OCI-LY7 (cell line): ENCODE measurements at regions not wholly inside any gene's neighbourhood (a gene's known extent, or its start where the extent isn't known, plus 50 kb on each side); places are given as distances from the start of the nearest gene placed in this dataset.

ENCODE experiments used
- BruUV-seq: library from RNA; stranded (reverse); fragments of 400-500 nt; replicated peaks from 2 replicates; lab custom pipeline; 2021; lab: Mats Ljungman, UMichigan
- CTCF ChIA-PET: fragments of 300-600 bp; sonication (Branson Sonifier 250); formaldehyde crosslinking; loops from one replicate; lab custom pipeline; 2022; ENCODE audit warnings: antibody characterized with exemption; ENCODE audit not compliant: unreplicated experiment; lab: Charles Lee
- POLR2A ChIA-PET: fragments of 300-600 bp; sonication (Branson Sonifier 250); formaldehyde crosslinking; loops from one replicate; lab custom pipeline; 2022; ENCODE audit warnings: antibody characterized with exemption; lab: Charles Lee
- DNase-seq: peaks from one replicate; pipeline ENCODE4 v3.0.0-alpha.2; 2015; ENCODE audit warnings: low spot score
- H2AFZ ChIP-seq: fragments of 200-600 bp; sonication (generic), shearing (Covaris generic); 2 replicates; pipeline ENCODE4 v1.6.1; 2014; ENCODE audit warnings: mild to moderate bottlenecking, antibody characterized with exemption, low read length, moderate library complexity
- H3K27ac ChIP-seq: fragments of 200-600 bp; sonication (generic); 2 replicates; pipeline ENCODE4 v1.5.1; 2014; ENCODE audit warnings: mixed run types, low read depth, mild to moderate bottlenecking, moderate library complexity, low read length, inconsistent platforms; ENCODE audit not compliant: poor library complexity, severe bottlenecking
- H3K36me3 ChIP-seq: fragments of 200-600 bp; sonication (generic); 2 replicates; pipeline ENCODE4 v1.6.1; 2014; ENCODE audit warnings: mild to moderate bottlenecking, antibody characterized with exemption, low read length, moderate library complexity, mixed read lengths; ENCODE audit not compliant: insufficient read depth
- H3K4me1 ChIP-seq: fragments of 200-600 bp; sonication (generic); 2 replicates; pipeline ENCODE4 v1.5.1; 2014; ENCODE audit warnings: mild to moderate bottlenecking, low read length; ENCODE audit not compliant: insufficient read depth, poor library complexity, severe bottlenecking
- H3K4me2 ChIP-seq: fragments of 200-600 bp; sonication (generic); 2 replicates; pipeline ENCODE4 v1.6.1; 2014; ENCODE audit warnings: mild to moderate bottlenecking, low read length
- H3K4me3 ChIP-seq: fragments of 200-600 bp; sonication (generic); 2 replicates; pipeline ENCODE4 v1.5.1; 2014; ENCODE audit warnings: mild to moderate bottlenecking, low read depth, low read length; ENCODE audit not compliant: poor library complexity, severe bottlenecking
- H3K79me2 ChIP-seq: fragments of 200-600 bp; sonication (generic); 2 replicates; pipeline ENCODE4 v1.6.1; 2016; ENCODE audit warnings: low read depth, mild to moderate bottlenecking, low read length, moderate library complexity, mixed read lengths; ENCODE audit not compliant: insufficient read depth
- H3K9me2 ChIP-seq: fragments of 200-600 bp; sonication (generic); 2 replicates; pipeline ENCODE4 v1.6.1; 2016; ENCODE audit warnings: mild to moderate bottlenecking, low read length, mixed read lengths; ENCODE audit not compliant: insufficient read depth
- H3K9me3 ChIP-seq: fragments of 200-600 bp; sonication (generic); 2 replicates; pipeline ENCODE4 v1.6.1; 2014; ENCODE audit warnings: mild to moderate bottlenecking, mixed run types, low read length, mixed read lengths
- H4K20me1 ChIP-seq: fragments of 200-600 bp; sonication (generic); 2 replicates; pipeline ENCODE4 v1.6.1; 2014; ENCODE audit warnings: mild to moderate bottlenecking, antibody characterized with exemption, low read length, moderate library complexity, mixed read lengths; ENCODE audit not compliant: insufficient read depth
- EZH2phosphoT487 ChIP-seq: fragments of 200-600 bp; sonication (generic); IDR thresholded peaks from 2 replicates; pipeline ENCODE4 v1.6.1; 2018; ENCODE audit warnings: low read depth, borderline replicate concordance, mild to moderate bottlenecking, mixed run types, antibody characterized with exemption, low read length, moderate library complexity, mixed read lengths
- intact Hi-C: fragments of 100-400 bp; cut with micrococcal nuclease; formaldehyde crosslinking; loops from one replicate; pipeline ENCODE4 v1.10.0; 2022; ENCODE audit not compliant: unreplicated experiment
- TF ChIP-seq, protein P1 (sequence below): fragments of 200-600 bp; sonication (generic); conservative IDR thresholded peaks from 2 replicates; pipeline ENCODE4 v1.5.1; 2014; ENCODE audit warnings: mild to moderate bottlenecking, antibody characterized with exemption, low read length, moderate library complexity, mixed read lengths

DNA sequence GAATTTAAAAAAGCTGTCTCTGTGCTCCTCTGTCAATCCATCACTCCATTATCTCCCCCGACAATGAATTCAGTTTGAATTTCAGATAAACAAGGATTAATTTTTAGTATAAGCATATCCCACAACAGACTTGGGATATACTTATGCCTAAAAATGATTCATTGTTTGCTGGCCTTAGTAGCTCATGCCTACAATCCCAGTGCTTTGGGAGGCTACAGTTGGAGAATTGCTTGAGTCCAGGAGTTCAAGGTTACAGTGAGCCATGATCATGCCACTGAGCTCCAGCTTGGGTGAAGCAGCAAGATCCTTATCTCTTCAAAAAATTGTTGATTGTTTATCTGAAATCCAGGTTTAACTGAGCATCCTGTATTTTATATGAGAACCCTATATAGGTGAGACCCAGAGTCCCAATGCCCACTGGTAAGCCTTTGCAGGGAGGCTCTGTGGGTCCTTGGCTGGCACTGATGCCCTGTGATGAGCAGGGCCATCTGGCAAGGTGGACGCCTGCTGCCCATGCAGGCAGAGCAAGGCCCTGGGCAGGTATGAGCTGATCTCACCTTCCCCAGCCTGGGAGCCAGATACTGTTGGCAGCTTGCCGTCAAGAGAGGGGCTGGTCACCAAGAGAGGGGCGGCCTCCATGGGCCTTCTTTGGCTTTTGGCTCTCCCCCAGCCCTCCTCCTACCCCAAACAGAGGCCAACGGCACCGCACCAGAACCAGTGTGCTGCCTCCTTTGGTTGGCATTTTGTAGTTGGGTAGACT is 158.7 kb downstream of the SEC14L1 start:
- POLR2A ChIA-PET = interaction anchor here (0.6 to 0.7 kb wide), 4 partner anchors 194 to 1655 kb away, joined by 3 read pairs; no protein-coding TSS in a partner anchor
- TF ChIP-seq EZH2phosphoT487 = no peak
- TF ChIP-seq, protein P1, sequence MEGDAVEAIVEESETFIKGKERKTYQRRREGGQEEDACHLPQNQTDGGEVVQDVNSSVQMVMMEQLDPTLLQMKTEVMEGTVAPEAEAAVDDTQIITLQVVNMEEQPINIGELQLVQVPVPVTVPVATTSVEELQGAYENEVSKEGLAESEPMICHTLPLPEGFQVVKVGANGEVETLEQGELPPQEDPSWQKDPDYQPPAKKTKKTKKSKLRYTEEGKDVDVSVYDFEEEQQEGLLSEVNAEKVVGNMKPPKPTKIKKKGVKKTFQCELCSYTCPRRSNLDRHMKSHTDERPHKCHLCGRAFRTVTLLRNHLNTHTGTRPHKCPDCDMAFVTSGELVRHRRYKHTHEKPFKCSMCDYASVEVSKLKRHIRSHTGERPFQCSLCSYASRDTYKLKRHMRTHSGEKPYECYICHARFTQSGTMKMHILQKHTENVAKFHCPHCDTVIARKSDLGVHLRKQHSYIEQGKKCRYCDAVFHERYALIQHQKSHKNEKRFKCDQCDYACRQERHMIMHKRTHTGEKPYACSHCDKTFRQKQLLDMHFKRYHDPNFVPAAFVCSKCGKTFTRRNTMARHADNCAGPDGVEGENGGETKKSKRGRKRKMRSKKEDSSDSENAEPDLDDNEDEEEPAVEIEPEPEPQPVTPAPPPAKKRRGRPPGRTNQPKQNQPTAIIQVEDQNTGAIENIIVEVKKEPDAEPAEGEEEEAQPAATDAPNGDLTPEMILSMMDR = no peak
- DNase-seq = no peak
- H3K4me2 ChIP-seq = no peak overlapping the region
- H3K4me1 ChIP-seq = no peaks in the 10 kb centered on the region
- CTCF ChIA-PET = no interaction called here
- no peak overlapping the region for H3K27ac ChIP-seq
- H3K4me3 ChIP-seq = no peak overlapping the region
- H2AFZ ChIP-seq = no peak overlapping the region
- BruUV-seq = no TSS peak
- intact Hi-C loops = no loop called here
- H3K9me2 ChIP-seq = no peaks in the 10 kb centered on the region
- no peaks in the 10 kb centered on the region for H3K79me2 ChIP-seq
- no peaks in the 10 kb centered on the region for H3K9me3 ChIP-seq
- H4K20me1 ChIP-seq = no peaks in the 10 kb centered on the region
- H3K36me3 ChIP-seq = peaks cover 5% of the 10 kb centered on the region; the same call in 1 of the 2 replicates

DNA sequence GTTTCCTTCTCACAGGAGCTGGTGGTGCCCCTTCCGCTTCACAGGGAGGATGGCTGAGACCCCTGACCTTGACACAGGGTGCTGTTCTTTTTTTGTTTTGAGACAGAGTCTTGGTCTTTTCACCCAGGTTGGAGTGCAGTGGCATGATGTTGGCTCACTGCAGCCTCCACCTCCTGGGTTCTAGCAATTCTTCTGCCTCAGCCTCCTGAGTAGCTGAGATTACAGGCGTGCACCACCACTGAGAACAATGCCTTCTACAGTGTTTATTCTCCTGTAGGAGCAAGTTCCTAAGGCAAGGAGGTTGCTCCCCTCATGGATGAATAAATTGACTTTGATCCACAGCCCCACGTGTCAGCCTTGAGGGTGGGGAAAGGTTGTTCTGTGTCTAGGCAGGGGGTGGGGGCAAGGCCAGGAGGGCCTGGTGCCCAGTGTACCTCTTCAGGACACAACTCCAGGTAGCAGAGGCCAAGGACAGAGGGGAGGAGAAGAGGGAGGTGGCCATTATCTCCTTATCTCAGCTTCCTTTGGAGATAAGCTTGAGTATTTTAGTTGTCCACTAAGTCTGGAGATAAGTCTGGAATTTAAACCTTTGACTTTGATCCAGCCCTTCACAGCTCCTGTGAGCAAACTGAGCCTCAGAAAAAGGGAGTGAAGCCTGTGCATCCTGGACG is 159.4 kb downstream of the SEC14L1 start:
- Histone ChIP-seq H3K9me3 (no peaks in the 10 kb centered on the region), H3K79me2 (no peaks in the 10 kb centered on the region), H4K20me1 (no peaks in the 10 kb centered on the region), H3K4me3 (no peak overlapping the region), H3K4me2 (no peak overlapping the region), H3K36me3 (no peaks in the 10 kb centered on the region), H3K4me1 (no peaks in the 10 kb centered on the region), H2AFZ (no peak overlapping the region), H3K27ac (no peak overlapping the region), H3K9me2 (no peaks in the 10 kb centered on the region)
- ChIA-PET CTCF (no interaction called here), POLR2A (interaction anchor here (0.6 to 0.7 kb wide), 4 partner anchors 88 to 708 kb away, joined by 3 read pairs; no protein-coding TSS in a partner anchor)
- no peak for DNase-seq
- intact Hi-C loops = no loop called here
- TF ChIP-seq EZH2phosphoT487 = no peak
- TF ChIP-seq, protein P1 = no peak
- BruUV-seq = no TSS peak

DNA sequence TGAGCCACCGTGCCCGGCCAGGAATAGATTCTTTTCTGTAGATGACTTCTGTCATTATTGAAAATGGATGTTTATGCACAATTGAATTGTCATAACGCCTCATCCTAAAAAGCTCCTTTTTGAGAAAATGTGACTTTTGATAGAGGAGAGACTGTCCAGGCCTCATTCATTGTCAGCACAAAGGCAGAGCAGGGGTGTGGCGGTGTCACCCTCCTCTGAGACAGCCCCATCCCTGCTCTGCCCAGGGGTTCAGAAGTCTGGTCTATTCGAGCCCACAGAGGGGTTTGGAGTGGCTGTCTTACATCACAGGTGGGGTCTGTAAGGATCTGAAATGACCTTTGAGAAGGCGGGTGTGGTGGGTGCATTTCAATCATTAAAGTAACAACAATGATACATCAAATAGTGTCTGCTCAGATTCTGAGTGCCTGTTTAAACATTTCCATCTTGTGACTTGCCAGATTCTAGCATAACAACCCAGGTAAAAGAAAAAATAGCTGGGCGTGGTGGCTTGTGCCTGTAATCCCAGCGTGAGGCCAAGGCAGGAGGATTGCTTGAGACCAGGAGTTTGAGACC is 161.0 kb downstream of the SEC14L1 start:
- Histone ChIP-seq H2AFZ (no peak overlapping the region), H3K9me2 (no peaks in the 10 kb centered on the region), H3K79me2 (no peaks in the 10 kb centered on the region), H3K36me3 (no peaks in the 10 kb centered on the region), H3K4me3 (no peak overlapping the region), H3K27ac (no peak overlapping the region), H3K4me2 (no peak overlapping the region), H4K20me1 (no peaks in the 10 kb centered on the region), H3K4me1 (no peaks in the 10 kb centered on the region), H3K9me3 (no peaks in the 10 kb centered on the region)
- ChIA-PET POLR2A (no interaction called here), CTCF (no interaction called here)
- no peak for DNase-seq
- intact Hi-C loops = no loop called here
- TF ChIP-seq EZH2phosphoT487 = no peak
- TF ChIP-seq, protein P1 = no peak
- BruUV-seq = no TSS peak
